BE2C (cell line): ENCODE measurements at regions not wholly inside any gene's neighbourhood (a gene's known extent, or its start where the extent isn't known, plus 50 kb on each side); places are given as distances from the start of the nearest gene placed in this dataset.
"Not testable (repeated sequence)": the region's sequence is repeated elsewhere in the genome, so short reads cannot be mapped to it uniquely, and the experiment has no call there.

Source experiments
- DNase-seq: peaks from one replicate; pipeline ENCODE4 v3.0.0-alpha.2; 2020
- H3K27me3 ChIP-seq: fragments of 250-450 bp; sonication (Bioruptor Pico); 2 replicates; pipeline ENCODE4 v1.5.1; 2020; ENCODE audit warnings: mild to moderate bottlenecking
- H3K36me3 ChIP-seq: fragments of 250-450 bp; sonication (Bioruptor Pico); 2 replicates; pipeline ENCODE4 v1.5.1; 2020; ENCODE audit warnings: mild to moderate bottlenecking
- H3K4me1 ChIP-seq: fragments of 250-450 bp; sonication (Bioruptor Pico); 2 replicates; pipeline ENCODE4 v1.5.1; 2020
- H3K4me3 ChIP-seq: 2 replicates; pipeline ENCODE4 v1.5.1; 2011; ENCODE audit warnings: low read depth, low read length
- H3K9me3 ChIP-seq: fragments of 250-450 bp; sonication (Bioruptor Pico); 2 replicates; pipeline ENCODE4 v1.5.1; 2020
- TF ChIP-seq, protein P1 (sequence below): IDR thresholded peaks from 2 replicates; pipeline ENCODE4 v1.5.1; 2012; ENCODE audit warnings: mild to moderate bottlenecking, low read depth, low read length

DNA sequence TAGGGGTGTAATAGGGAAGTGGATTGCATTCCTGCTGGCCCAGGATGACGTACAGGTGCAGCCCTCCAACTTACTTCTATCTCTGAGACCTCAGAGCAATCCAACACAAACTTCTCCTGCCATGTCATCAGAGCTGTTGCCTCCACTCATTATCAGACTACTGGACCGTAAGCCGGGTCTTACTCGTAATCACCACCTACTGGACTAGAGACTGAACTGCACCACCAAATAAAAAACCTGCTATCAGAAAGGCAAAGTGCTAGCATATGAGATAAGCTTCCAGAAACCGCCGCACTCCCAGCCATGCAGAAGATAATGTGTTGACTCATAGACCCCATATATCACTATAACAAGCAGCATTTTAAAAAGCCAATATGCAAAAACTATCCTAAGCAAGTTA lies 102.0 kb downstream of the SLITRK1 start:
- TF ChIP-seq, protein P1, sequence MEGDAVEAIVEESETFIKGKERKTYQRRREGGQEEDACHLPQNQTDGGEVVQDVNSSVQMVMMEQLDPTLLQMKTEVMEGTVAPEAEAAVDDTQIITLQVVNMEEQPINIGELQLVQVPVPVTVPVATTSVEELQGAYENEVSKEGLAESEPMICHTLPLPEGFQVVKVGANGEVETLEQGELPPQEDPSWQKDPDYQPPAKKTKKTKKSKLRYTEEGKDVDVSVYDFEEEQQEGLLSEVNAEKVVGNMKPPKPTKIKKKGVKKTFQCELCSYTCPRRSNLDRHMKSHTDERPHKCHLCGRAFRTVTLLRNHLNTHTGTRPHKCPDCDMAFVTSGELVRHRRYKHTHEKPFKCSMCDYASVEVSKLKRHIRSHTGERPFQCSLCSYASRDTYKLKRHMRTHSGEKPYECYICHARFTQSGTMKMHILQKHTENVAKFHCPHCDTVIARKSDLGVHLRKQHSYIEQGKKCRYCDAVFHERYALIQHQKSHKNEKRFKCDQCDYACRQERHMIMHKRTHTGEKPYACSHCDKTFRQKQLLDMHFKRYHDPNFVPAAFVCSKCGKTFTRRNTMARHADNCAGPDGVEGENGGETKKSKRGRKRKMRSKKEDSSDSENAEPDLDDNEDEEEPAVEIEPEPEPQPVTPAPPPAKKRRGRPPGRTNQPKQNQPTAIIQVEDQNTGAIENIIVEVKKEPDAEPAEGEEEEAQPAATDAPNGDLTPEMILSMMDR: peak; percentile 66
- no peaks in the 10 kb centered on the region for H3K36me3 ChIP-seq
- no peak overlapping the region for H3K4me3 ChIP-seq
- H3K27me3 ChIP-seq: no peaks in the 10 kb centered on the region
- no peaks in the 10 kb centered on the region; the same call in 1 of the 2 replicates for H3K9me3 ChIP-seq
- no peaks in the 10 kb centered on the region for H3K4me1 ChIP-seq
- DNase-seq: peak; percentile 33

GRCh38 chr13:83773961-83774360 lies 108.3 kb downstream of the SLITRK1 start:
- no peaks in the 10 kb centered on the region for H3K9me3 ChIP-seq
- H3K27me3 ChIP-seq: no peaks in the 10 kb centered on the region
- TF ChIP-seq, protein P1: no peak
- no peaks in the 10 kb centered on the region for H3K4me1 ChIP-seq
- no peak overlapping the region for H3K4me3 ChIP-seq
- no peak for DNase-seq
- no peaks in the 10 kb centered on the region for H3K36me3 ChIP-seq

DNA sequence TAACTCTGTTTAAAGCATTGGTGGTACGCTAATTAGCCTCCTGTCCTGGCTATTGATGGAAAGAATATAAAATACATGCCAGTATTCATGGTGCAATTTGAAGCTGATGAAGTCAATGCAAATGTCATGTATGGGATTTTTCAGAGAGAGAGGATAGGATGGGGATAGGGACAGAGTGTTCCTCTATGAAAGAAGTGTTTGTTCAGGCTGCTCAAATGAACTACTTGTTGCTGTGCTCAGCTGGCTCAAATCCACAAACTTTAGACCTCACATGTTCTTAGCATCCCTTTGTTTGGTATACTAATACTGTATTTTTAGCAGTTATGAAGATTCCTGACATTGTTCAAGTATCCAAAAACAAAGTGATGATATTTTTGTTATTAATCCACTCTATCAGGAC lies 116.5 kb downstream of the SLITRK1 start:
- Histone ChIP-seq H3K36me3 (no peaks in the 10 kb centered on the region), H3K4me1 (no peaks in the 10 kb centered on the region), H3K4me3 (no peak overlapping the region), H3K27me3 (no peaks in the 10 kb centered on the region), H3K9me3 (no peaks in the 10 kb centered on the region)
- TF ChIP-seq, protein P1: no peak
- no peak for DNase-seq

- no peaks in the 10 kb centered on the region for H3K36me3 ChIP-seq
- H3K4me1 ChIP-seq: no peaks in the 10 kb centered on the region
- H3K4me3 ChIP-seq: no peak overlapping the region
- no peak for DNase-seq
- no peaks in the 10 kb centered on the region for H3K27me3 ChIP-seq
- H3K9me3 ChIP-seq: no peaks in the 10 kb centered on the region
- TF ChIP-seq, protein P1: no peak
Measured at GRCh38 chr13:83761631-83762030, 120.6 kb downstream of the SLITRK1 start.

DNA sequence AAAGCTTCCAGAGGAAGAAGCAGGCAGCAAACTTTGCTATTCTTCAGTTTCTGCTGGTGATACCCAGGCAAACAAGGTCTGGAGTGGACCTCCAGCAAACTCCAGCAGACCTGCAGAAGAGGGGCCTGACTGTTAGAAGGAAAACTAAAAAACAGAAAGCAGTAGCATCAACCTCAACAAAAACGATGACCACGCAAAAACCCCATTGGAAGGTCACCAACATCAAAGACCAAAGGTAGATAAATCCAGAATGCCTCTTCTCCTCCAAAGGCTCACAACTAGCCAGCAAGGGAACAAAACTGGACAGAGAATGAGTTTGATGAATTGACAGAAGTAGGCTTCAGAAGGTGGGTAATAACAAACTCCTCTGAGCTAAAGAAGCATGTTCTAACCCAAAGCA lies 127.1 kb downstream of the SLITRK1 start:
- not testable (repeated sequence) for H3K4me1 ChIP-seq, H3K27me3 ChIP-seq, H3K4me3 ChIP-seq, H3K9me3 ChIP-seq, H3K36me3 ChIP-seq, DNase-seq

GRCh38 chr13:83753912-83754624 lies 128.2 kb downstream of the SLITRK1 start:
- H3K4me1 ChIP-seq: no peaks in the 10 kb centered on the region
- no peak overlapping the region for H3K4me3 ChIP-seq
- TF ChIP-seq, protein P1: no peak
- no peak for DNase-seq
- H3K27me3 ChIP-seq: no peaks in the 10 kb centered on the region
- no peaks in the 10 kb centered on the region for H3K36me3 ChIP-seq
- H3K9me3 ChIP-seq: no peaks in the 10 kb centered on the region
